ENCODE measurements at regions not wholly inside any gene's neighbourhood (a gene's known extent, or its start where the extent isn't known, plus 50 kb on each side); places are given as distances from the start of the nearest gene placed in this dataset.

DNA sequence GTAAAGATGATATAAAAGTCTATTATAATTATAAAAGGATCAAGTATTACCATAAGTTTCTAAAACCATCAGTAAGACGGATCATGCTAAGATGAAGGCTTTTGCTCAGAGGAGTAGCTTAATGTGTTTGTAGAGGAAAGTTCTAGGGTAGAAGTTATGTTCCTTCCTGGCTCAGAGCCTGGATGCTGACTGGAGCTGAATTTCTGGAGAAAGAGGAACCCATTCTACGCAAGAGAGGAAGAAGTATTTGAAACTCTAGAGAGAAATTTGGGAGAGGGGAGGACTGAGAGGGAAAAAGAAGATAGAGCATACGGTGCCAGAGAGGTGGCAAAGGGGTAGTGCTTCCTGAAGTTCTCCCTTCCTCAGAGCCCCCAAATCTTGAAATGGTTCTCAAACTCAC is 51.4 kb upstream of the SGCG start:
- TF ChIP-seq, protein P1, sequence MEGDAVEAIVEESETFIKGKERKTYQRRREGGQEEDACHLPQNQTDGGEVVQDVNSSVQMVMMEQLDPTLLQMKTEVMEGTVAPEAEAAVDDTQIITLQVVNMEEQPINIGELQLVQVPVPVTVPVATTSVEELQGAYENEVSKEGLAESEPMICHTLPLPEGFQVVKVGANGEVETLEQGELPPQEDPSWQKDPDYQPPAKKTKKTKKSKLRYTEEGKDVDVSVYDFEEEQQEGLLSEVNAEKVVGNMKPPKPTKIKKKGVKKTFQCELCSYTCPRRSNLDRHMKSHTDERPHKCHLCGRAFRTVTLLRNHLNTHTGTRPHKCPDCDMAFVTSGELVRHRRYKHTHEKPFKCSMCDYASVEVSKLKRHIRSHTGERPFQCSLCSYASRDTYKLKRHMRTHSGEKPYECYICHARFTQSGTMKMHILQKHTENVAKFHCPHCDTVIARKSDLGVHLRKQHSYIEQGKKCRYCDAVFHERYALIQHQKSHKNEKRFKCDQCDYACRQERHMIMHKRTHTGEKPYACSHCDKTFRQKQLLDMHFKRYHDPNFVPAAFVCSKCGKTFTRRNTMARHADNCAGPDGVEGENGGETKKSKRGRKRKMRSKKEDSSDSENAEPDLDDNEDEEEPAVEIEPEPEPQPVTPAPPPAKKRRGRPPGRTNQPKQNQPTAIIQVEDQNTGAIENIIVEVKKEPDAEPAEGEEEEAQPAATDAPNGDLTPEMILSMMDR (IDR thresholded peaks at IDR 0.05): no peak
- no peak for TF ChIP-seq POLR2A (IDR thresholded peaks at IDR 0.05)
- DNase-seq: no peak

More for the DNA sequence above, 51.4 kb upstream of the SGCG start:
- H3K4me3 ChIP-seq: no peak overlapping the region
- H3K4me1 ChIP-seq: no peaks in the 10 kb centered on the region
- H3K27ac ChIP-seq: no peak overlapping the region
- H3K9me3 ChIP-seq: no peaks in the 10 kb centered on the region
- H3K36me3 ChIP-seq: no peaks in the 10 kb centered on the region
- H3K27me3 ChIP-seq: no peaks in the 10 kb centered on the region

Small RNA genes lying in the stretch of these regions (small RNA-seq; reads per million reads assigned to genes)
- gene MTND3P1 (0 reads per million in 2 donors), gene RF00049 (0 reads per million in 2 donors)
